ENCODE measurements at regions not wholly inside any gene's neighbourhood (a gene's known extent, or its start where the extent isn't known, plus 50 kb on each side); places are given as distances from the start of the nearest gene placed in this dataset.

DNA sequence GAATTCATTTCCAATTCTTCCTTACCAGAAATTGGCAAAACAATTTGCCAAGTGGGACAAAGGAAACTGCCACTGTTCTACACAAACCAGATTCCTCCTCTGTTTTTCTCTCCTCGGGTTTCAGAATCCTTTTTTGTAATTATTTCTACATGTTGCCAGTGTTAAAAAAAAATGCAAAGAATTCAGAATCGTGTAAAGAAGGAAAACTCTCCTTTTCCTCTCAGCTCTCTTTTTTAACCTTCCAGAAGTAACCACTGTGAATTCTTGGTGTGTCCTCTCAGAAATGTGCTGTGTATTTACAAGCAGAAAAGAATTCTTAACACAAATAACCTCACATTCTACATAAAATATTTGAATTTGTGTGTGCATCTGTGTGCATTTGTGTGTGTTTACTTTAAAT, 224.6 kb downstream of the DRD1 start:
- H3K4me1 ChIP-seq: peaks cover 0 to 3% of the 10 kb centered on the region in 2 donors
- peaks cover 0 to 12% of the 10 kb centered on the region in 2 donors for H3K27me3 ChIP-seq
- H3K36me3 ChIP-seq: no peaks in the 10 kb centered on the region
- intact Hi-C loops (cut with DNase I): no loop called here
- H3K4me3 ChIP-seq: no peak overlapping the region
- ATAC-seq (no peak), DNase-seq (no peak)
- no peak overlapping the region for H3K27ac ChIP-seq
- no peaks in the 10 kb centered on the region for H3K9me3 ChIP-seq
- TF ChIP-seq, protein P1, sequence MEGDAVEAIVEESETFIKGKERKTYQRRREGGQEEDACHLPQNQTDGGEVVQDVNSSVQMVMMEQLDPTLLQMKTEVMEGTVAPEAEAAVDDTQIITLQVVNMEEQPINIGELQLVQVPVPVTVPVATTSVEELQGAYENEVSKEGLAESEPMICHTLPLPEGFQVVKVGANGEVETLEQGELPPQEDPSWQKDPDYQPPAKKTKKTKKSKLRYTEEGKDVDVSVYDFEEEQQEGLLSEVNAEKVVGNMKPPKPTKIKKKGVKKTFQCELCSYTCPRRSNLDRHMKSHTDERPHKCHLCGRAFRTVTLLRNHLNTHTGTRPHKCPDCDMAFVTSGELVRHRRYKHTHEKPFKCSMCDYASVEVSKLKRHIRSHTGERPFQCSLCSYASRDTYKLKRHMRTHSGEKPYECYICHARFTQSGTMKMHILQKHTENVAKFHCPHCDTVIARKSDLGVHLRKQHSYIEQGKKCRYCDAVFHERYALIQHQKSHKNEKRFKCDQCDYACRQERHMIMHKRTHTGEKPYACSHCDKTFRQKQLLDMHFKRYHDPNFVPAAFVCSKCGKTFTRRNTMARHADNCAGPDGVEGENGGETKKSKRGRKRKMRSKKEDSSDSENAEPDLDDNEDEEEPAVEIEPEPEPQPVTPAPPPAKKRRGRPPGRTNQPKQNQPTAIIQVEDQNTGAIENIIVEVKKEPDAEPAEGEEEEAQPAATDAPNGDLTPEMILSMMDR (IDR thresholded peaks at IDR 0.05): no peak

DNA sequence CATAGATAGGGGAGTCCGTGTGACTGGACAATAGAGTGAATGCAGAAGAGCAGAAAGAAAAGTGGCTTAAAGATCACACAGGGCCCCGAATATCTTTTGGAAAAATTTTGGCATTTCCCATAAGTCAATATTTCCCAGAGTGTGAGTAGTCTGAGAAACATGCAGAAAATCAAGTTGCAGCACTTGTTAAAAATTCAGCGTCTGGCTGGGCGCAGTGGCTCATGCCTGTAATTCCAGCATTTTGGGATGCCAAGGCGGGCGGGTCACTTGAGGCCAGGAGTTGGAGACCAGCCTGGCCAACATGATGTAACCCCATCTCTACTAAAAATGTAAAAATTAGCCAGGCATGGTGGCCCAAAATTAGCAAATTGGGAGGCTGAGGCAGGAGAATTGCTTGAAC, 227.0 kb downstream of the DRD1 start:
- H3K27me3 ChIP-seq: peaks cover 0 to 12% of the 10 kb centered on the region in 2 donors
- no peak overlapping the region for H3K27ac ChIP-seq
- ATAC-seq (no peak), DNase-seq (no peak)
- H3K4me3 ChIP-seq: no peak overlapping the region
- TF ChIP-seq, protein P1 (IDR thresholded peaks at IDR 0.05): no peak
- no peaks in the 10 kb centered on the region for H3K36me3 ChIP-seq
- no peaks in the 10 kb centered on the region for H3K9me3 ChIP-seq
- intact Hi-C loops (cut with DNase I): no loop called here
- H3K4me1 ChIP-seq: peaks cover 0 to 3% of the 10 kb centered on the region in 2 donors

DNA sequence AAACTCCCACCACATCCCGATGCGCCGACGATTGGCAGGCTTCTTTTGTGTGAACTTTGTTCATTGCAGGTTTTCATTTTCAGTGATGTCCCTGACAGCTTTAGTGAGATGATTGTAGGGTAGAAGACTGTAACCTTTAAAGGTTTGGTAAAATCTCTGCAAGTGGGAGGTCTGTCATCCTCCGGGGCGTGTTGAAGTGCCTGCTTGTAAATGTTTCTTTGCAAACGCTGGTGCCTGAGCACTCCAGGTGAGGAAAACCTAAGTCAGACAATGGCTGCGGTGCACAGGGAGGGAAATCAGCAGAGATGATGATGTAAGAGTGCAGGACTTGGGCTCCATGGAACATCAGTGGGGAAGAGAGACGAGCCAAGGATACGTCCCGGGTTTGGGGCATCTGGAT, 228.1 kb downstream of the DRD1 start:
- H3K4me1 ChIP-seq: peaks cover 0 to 3% of the 10 kb centered on the region in 2 donors
- ATAC-seq (no peak), DNase-seq (no peak)
- peaks cover 0 to 12% of the 10 kb centered on the region in 2 donors for H3K27me3 ChIP-seq
- intact Hi-C loops (cut with DNase I): no loop called here
- H3K36me3 ChIP-seq: no peaks in the 10 kb centered on the region
- no peak overlapping the region for H3K4me3 ChIP-seq
- no peaks in the 10 kb centered on the region for H3K9me3 ChIP-seq
- no peak overlapping the region for H3K27ac ChIP-seq
- TF ChIP-seq, protein P1 (IDR thresholded peaks at IDR 0.05): no peak

DNA sequence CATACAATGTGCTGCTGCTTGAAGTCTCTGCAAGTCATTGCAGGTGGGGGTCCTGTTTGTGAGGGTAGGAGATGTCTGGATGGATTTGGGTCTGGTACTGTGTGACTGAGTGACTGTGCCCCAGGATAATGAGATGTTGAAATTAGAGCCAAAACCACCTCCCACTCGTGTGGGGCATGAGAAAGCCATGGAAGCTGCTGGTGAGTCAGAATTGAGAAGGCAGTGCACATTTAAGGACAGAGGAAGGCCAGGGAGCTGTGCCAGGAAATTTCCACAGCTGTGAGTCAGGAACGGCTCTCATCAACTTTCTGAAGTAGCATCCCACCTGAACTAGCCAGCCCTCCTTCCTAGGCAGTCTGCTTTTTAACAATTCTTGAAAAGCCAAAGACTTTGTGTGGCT, 229.8 kb downstream of the DRD1 start:
- no peaks in the 10 kb centered on the region for H3K36me3 ChIP-seq
- no peak overlapping the region for H3K27ac ChIP-seq
- H3K9me3 ChIP-seq: no peaks in the 10 kb centered on the region
- intact Hi-C loops (cut with DNase I): no loop called here
- H3K4me1 ChIP-seq: peaks cover 0 to 3% of the 10 kb centered on the region in 2 donors
- TF ChIP-seq, protein P1 (IDR thresholded peaks at IDR 0.05): no peak
- H3K4me3 ChIP-seq: no peak overlapping the region
- H3K27me3 ChIP-seq: peaks cover 0 to 12% of the 10 kb centered on the region in 2 donors
- ATAC-seq: peak; percentile 26
- DNase-seq: peak in 1 of 4 donors; percentile 36

DNA sequence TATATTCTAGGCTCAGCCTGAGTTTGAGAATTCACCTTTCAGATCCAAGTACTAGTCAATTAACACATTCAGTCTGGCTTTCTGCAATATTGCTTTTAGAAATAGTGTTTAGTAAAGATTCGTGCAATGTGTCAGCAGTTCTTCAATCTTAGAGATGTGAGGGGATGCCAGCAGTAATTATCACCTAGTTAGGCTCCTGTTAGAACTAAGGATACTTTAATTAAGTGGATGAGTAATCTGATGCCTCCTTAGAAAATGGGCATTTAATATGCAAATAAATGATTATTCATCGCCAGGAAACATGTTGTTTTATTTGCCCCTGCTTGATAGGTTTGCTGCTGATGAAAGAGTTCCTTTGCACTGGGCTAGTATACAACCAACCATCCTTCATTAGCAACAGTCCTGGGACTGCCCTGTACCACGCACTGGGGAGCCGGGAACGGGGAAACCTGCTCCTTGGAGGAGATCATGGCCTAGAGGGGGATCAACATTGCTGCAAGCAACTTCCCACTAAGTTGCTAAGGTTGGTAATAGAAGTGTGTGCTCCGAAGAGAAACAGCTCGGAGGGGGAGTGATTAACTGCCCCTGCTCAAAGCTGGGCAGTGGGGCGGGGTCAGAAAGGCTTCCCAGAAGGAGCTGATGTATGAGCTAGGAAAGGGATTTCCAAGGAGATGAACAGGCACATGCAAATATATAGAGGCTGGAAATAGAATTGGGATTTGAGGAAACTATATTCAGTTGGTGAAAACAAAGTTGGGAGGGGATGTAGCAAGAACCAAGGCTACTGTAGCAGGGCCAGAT, 231.8 kb downstream of the DRD1 start:
- ATAC-seq: no peak
- Histone ChIP-seq H3K4me1 (peaks cover 0 to 3% of the 10 kb centered on the region in 2 donors), H3K4me3 (no peak overlapping the region), H3K27ac (no peak overlapping the region), H3K27me3 (peaks cover 0 to 18% of the 10 kb centered on the region in 2 donors), H3K36me3 (no peaks in the 10 kb centered on the region), H3K9me3 (no peaks in the 10 kb centered on the region)
- no peak for DNase-seq
- intact Hi-C loops (cut with DNase I): no loop called here
- TF ChIP-seq, protein P1 (IDR thresholded peaks at IDR 0.05): no peak
